NCI-H1105 (cell line): ENCODE measurements at regions not wholly inside any gene's neighbourhood (a gene's known extent, or its start where the extent isn't known, plus 50 kb on each side); places are given as distances from the start of the nearest gene placed in this dataset.

Experiments
- DNase-seq: peaks from one replicate; lab custom pipeline; 2025; lab: John Stamatoyannopoulos, UW

- no peak for DNase-seq
Measured at GRCh38 chr5:125289606-125290005, 543.2 kb upstream of the ZNF608 start.

- no peak for DNase-seq
Measured at GRCh38 chr5:125290935-125291334, 544.5 kb upstream of the ZNF608 start.

GRCh38 chr5:125291447-125291846 is 545.0 kb upstream of the ZNF608 start:
- no peak for DNase-seq

GRCh38 chr5:125293223-125293622 is 546.8 kb upstream of the ZNF608 start:
- DNase-seq, result no peak

- no peak for DNase-seq
Measured at GRCh38 chr5:125293726-125294125, 547.3 kb upstream of the ZNF608 start.

GRCh38 chr5:125294844-125295243 is 548.4 kb upstream of the ZNF608 start:
- DNase-seq, result no peak

- no peak for DNase-seq
Measured at GRCh38 chr5:125295405-125295872, 549.0 kb upstream of the ZNF608 start.

GRCh38 chr5:125298258-125298657 is 551.8 kb upstream of the ZNF608 start:
- no peak for DNase-seq

GRCh38 chr5:125298746-125299379 is 552.4 kb upstream of the ZNF608 start:
- DNase-seq, result no peak

- no peak for DNase-seq
Measured at GRCh38 chr5:125301711-125302110, 555.3 kb upstream of the ZNF608 start.

- DNase-seq, result no peak
Measured at GRCh38 chr5:125302577-125302976, 556.1 kb upstream of the ZNF608 start.

GRCh38 chr5:125306741-125307140 is 560.3 kb upstream of the ZNF608 start:
- DNase-seq, result no peak

- no peak for DNase-seq
Measured at GRCh38 chr5:125310749-125311148, 564.3 kb upstream of the ZNF608 start.

GRCh38 chr5:125311743-125312142 is 565.3 kb upstream of the ZNF608 start:
- no peak for DNase-seq

- DNase-seq, result no peak
Measured at GRCh38 chr5:125313555-125313954, 567.1 kb upstream of the ZNF608 start.

GRCh38 chr5:125315306-125315705 is 568.9 kb upstream of the ZNF608 start:
- no peak for DNase-seq

GRCh38 chr5:125316391-125316790 is 570.0 kb upstream of the ZNF608 start:
- DNase-seq, result no peak

- DNase-seq, result no peak
Measured at GRCh38 chr5:125316915-125317535, 570.6 kb upstream of the ZNF608 start.

GRCh38 chr5:125317536-125317995 is 571.1 kb upstream of the ZNF608 start:
- DNase-seq, result peak; percentile 39

- DNase-seq, result no peak
Measured at GRCh38 chr5:125321654-125322053, 575.2 kb upstream of the ZNF608 start.

- DNase-seq, result no peak
Measured at GRCh38 chr5:125323613-125324012, 577.2 kb upstream of the ZNF608 start.

GRCh38 chr5:125325488-125326149 is 579.2 kb upstream of the ZNF608 start:
- peak; percentile 75 for DNase-seq

- no peak for DNase-seq
Measured at GRCh38 chr5:125326150-125326510, 579.7 kb upstream of the ZNF608 start.
